ENCODE measurements at regions not wholly inside any gene's neighbourhood (a gene's known extent, or its start where the extent isn't known, plus 50 kb on each side); places are given as distances from the start of the nearest gene placed in this dataset.

DNA sequence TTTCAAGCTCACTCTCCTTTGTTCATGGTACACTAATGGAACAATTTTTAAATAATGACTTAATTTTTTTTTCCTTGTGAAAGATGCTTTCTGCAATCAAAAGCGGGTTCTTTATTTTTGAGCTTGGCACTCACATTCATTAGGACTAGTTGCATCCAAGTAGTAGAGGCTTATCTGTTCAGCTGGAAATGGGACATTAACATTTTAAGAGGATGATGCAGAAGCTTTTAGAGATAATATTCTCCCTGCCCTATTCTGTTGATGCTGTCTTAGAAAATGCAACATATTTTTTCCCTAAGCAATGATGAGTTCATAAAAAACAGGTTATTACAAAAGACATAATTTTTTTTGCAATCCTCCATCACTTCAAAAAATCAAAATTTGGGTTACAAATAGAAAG is 900.6 kb downstream of the NTRK3 start:
- H3K4me3 Mint-ChIP-seq: no peak overlapping the region
- peaks cover 2% of the 10 kb centered on the region for H3K27me3 Mint-ChIP-seq
- H3K27ac Mint-ChIP-seq: no peak overlapping the region
- H3K9me3 Mint-ChIP-seq: no peaks in the 10 kb centered on the region
- DNase-seq: no peak
- H3K4me1 Mint-ChIP-seq (ENCODE audit: low read depth): no peaks in the 10 kb centered on the region
- H3K36me3 Mint-ChIP-seq (ENCODE audit: low read depth): no peaks in the 10 kb centered on the region

DNA sequence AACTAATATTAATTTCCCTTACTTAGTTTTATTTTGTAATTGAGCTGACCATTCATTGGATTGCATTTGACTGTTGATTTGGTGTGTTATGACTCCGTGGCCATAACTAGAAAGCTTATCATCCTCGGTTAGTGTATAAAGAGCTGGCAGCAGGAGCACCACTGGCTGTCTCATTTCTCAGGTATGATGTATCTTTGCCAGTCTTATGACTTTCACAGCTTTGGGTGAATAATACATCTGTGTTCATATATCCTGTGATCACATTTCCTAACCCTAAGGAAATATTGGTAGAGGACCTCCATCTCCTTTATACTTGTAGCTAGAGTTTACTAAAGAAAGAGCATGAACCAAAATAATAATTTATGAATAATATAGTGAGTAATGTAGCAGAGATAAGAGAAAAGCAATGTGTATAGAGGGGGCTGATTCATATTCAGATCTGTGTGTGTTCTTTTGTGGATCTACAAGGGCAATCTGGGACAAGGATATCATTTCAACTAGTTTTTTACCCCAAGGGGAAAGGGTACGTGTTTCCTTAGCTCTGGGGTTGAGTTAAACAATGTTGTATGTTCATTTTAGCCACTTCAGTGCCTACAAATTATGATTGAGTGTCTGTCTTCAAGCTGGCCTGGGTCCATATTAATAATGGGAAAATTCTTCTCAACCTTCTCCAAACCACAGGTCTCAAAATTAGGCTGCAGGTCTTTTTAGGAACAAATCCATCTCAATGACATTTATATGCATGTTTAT is 901.7 kb downstream of the NTRK3 start:
- peaks cover 2% of the 10 kb centered on the region for H3K27me3 Mint-ChIP-seq
- DNase-seq: no peak
- no peaks in the 10 kb centered on the region for H3K9me3 Mint-ChIP-seq
- no peak overlapping the region for H3K27ac Mint-ChIP-seq
- H3K4me1 Mint-ChIP-seq (ENCODE audit: low read depth): no peaks in the 10 kb centered on the region
- no peak overlapping the region for H3K4me3 Mint-ChIP-seq
- no peaks in the 10 kb centered on the region for H3K36me3 Mint-ChIP-seq (ENCODE audit: low read depth)

DNA sequence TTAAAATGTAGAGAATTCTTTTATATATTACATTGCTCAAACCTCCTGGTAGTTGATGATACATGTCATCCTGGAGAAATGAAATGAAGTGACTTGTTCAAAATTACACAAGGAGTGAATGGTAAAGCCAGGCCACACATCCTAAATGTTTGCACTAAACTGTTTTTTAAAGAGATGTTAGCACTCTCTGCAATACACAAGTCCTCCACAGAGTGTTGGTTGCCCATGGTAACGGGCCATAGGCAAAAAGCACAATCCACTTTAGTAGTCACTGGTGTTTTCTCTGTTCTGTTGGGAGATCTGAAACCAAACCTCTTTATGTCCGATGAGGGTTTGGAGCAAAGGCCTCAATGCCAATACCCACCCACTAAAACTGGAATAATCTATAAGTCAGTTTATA is 907.4 kb downstream of the NTRK3 start:
- no peak overlapping the region for H3K4me3 Mint-ChIP-seq
- DNase-seq: no peak
- no peaks in the 10 kb centered on the region for H3K9me3 Mint-ChIP-seq
- H3K27me3 Mint-ChIP-seq: peaks cover 2% of the 10 kb centered on the region
- H3K36me3 Mint-ChIP-seq (ENCODE audit: low read depth): no peaks in the 10 kb centered on the region
- no peaks in the 10 kb centered on the region for H3K4me1 Mint-ChIP-seq (ENCODE audit: low read depth)
- no peak overlapping the region for H3K27ac Mint-ChIP-seq

DNA sequence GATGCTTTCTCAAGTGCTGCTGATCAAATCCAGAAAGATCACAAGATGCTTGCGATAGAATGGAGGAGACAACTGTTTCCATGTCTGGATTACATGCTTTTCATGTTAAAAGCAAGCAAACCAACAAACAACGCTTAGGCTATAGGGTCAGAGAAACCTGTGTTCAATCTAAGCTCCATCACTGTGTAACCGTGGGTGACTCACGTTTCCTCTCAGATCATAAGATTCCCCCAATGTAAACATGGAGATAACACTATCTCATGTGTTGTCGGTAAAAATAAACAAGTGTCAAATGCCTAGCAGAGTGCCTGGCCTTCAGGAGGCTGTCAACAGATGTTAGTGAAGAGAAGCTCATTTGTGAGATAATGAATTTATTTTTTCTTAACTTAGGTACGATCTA is 907.8 kb downstream of the NTRK3 start:
- H3K4me3 Mint-ChIP-seq: no peak overlapping the region
- no peaks in the 10 kb centered on the region for H3K36me3 Mint-ChIP-seq (ENCODE audit: low read depth)
- H3K27me3 Mint-ChIP-seq: peaks cover 2% of the 10 kb centered on the region
- H3K27ac Mint-ChIP-seq: no peak overlapping the region
- no peak for DNase-seq
- no peaks in the 10 kb centered on the region for H3K9me3 Mint-ChIP-seq
- H3K4me1 Mint-ChIP-seq (ENCODE audit: low read depth): no peaks in the 10 kb centered on the region

DNA sequence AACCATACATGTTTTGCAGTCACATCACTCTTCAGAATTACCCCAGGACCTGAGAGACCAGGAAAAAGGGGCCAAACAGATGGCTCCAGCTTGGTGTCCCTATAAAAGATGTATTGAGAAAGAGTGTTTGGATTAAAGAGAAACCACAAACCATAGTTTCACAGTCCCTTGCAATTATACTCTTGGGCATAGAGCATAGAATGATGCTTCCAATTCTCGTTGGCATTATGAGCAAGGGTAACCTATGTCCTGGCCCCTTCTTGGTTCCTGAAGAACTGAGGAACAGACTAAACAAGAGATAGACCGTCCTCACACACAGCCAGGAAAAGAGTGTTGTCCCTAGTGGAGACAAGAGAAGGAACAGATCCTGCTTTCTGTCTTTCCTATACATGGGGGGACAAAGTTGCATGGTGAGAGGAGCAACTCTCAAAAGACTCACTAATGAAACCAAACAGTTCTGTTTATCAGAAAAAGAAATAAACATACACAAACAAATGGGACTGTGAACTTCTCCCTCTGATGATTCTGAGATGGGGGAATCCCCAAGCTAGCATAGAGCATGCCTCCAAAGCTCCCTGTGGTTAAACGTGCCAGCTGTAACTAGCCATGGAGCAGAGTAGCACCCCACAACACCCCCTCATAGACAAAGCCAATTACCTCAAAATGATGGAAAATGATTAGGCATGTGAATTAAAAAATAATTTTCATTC is 908.6 kb downstream of the NTRK3 start:
- DNase-seq: no peak
- Mint-ChIP-seq H3K4me1 (ENCODE audit: low read depth) (no peaks in the 10 kb centered on the region), H3K27ac (no peak overlapping the region), H3K9me3 (no peaks in the 10 kb centered on the region), H3K27me3 (peaks cover 2% of the 10 kb centered on the region), H3K36me3 (ENCODE audit: low read depth) (no peaks in the 10 kb centered on the region), H3K4me3 (no peak overlapping the region)

DNA sequence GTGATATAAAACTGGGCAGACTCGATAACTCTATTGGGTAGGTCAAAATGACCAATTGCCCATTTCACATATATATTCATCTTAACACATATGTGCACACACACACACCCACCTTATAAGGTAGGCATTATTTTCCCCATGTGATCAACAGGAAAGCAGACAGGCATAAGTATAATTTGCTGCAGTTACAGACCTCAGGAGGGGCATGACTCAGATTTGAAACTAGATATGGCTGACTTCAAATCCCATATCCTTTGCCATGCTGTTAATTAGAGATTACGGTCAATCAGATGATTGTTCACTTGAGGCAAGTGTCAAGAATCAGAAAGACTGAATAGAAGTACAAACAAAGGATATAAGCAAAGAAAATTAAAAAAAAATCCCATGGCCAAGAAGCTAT is 910.6 kb downstream of the NTRK3 start:
- Mint-ChIP-seq H3K36me3 (ENCODE audit: low read depth) (no peaks in the 10 kb centered on the region), H3K9me3 (no peaks in the 10 kb centered on the region), H3K4me1 (ENCODE audit: low read depth) (no peaks in the 10 kb centered on the region), H3K27me3 (peaks cover 2% of the 10 kb centered on the region), H3K27ac (no peak overlapping the region), H3K4me3 (no peak overlapping the region)
- no peak for DNase-seq

DNA sequence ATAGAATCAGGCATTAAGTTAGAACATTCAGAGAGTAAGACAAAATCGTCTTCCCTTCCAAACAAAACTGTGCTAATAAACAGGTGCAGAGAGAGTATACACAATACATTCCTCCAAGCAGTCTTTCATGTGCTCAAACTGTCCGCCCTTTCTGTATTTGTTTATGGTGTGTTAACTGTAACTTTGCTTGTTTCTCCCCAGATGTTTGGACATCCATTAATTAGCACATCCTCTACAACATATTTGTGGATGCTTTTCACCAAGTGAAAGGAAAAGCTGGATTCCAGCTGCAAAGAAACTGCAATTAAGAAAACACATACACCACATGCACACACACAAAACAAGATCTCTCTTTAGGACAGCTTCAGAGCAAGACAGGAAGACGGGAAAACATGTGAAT is 912.6 kb downstream of the NTRK3 start:
- H3K27me3 Mint-ChIP-seq: peaks cover 2% of the 10 kb centered on the region
- H3K9me3 Mint-ChIP-seq: no peaks in the 10 kb centered on the region
- H3K36me3 Mint-ChIP-seq (ENCODE audit: low read depth): no peaks in the 10 kb centered on the region
- no peak overlapping the region for H3K27ac Mint-ChIP-seq
- no peak overlapping the region for H3K4me3 Mint-ChIP-seq
- H3K4me1 Mint-ChIP-seq (ENCODE audit: low read depth): no peaks in the 10 kb centered on the region
- DNase-seq: no peak

DNA sequence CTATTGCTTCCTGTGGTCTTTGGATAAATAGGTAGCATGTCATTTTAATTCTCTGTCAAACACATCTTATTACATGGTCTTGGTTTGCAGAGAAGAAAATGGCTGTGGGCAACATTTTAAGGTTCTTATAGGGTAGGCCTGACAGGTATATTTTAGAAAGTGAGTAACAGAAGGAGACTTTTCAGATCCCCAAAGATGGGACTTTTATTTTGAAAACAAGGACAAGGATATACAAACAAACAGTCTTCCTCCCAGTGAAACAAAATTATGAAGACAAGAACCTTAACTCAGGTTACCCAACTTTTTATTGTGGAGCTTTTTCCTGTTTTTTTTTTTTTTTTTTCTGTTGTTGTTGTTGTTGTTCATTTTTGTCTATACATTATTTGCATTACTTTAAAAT is 916.2 kb downstream of the NTRK3 start:
- H3K27me3 Mint-ChIP-seq: peaks cover 6% of the 10 kb centered on the region
- H3K27ac Mint-ChIP-seq: no peak overlapping the region

DNA sequence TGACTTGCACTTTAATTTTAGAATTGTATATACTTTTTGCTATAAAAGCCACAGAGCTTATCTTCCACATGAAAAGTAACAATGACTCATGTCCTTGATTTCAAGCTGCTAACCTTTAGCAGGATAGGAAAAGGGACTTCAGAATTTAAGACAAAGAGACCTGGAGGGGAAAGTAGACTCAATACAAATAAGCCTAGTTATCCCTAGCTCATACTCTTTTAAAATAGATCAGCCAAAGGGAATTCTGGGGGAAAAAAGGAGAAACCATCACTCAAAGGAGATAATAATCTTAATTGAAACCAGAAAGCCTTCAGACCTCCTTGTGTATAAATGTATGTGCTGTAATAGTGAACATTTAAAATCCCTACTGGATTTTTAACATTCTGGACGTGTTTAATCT is 930.3 kb downstream of the NTRK3 start:
- no peak overlapping the region for H3K27ac Mint-ChIP-seq
- no peaks in the 10 kb centered on the region for H3K9me3 Mint-ChIP-seq

More for the DNA sequence above, 916.2 kb downstream of the NTRK3 start:
- no peak for DNase-seq
- Mint-ChIP-seq H3K4me1 (ENCODE audit: low read depth) (no peaks in the 10 kb centered on the region), H3K9me3 (no peaks in the 10 kb centered on the region), H3K36me3 (ENCODE audit: low read depth) (no peaks in the 10 kb centered on the region), H3K4me3 (no peak overlapping the region)

DNA sequence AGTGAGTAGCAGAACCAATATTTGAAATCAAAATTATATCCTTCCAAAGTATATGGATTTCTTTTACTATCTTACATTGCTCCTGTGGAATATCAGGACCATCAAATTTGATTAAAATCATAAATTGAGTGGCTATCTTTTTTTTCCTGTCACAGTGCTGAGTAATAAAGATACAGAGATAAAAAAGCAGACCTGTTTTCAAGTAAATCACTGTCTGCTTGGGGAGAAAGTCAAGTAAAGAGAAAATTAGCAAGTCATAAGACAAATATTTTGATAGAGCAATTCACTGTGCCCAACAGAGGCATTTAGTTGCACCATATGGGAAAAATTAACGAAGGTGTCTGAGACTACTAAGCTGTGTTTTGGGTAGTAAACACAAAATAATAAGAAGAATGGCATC is 933.7 kb downstream of the NTRK3 start:
- DNase-seq: no peak

More for the DNA sequence above, 930.3 kb downstream of the NTRK3 start:
- Mint-ChIP-seq H3K4me1 (ENCODE audit: low read depth) (no peaks in the 10 kb centered on the region), H3K4me3 (no peak overlapping the region), H3K36me3 (ENCODE audit: low read depth) (no peaks in the 10 kb centered on the region), H3K27me3 (peaks cover 5% of the 10 kb centered on the region)
- no peak for DNase-seq

DNA sequence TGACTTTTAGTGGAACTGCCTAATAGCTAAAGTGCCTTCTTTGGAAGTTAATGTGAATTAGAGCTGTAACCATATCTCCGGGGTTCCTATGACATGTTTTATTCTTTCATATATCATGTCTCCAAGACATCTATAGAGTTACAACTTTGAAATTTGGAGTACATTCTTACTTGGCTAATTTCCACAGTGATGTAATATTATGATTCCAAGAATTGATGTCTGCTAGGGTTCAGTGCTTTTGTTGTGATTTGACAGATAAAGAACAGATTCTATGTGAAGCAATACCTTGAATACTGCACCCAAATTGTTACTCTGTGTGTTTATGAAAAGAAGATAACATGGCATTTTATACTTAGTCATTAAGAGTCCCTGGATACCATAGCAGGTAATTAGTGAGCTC is 934.3 kb downstream of the NTRK3 start:
- H3K4me1 Mint-ChIP-seq (ENCODE audit: low read depth): no peaks in the 10 kb centered on the region
- no peak overlapping the region for H3K27ac Mint-ChIP-seq
- DNase-seq: no peak
- peaks cover 11% of the 10 kb centered on the region for H3K27me3 Mint-ChIP-seq
- H3K4me3 Mint-ChIP-seq: no peak overlapping the region
- H3K36me3 Mint-ChIP-seq (ENCODE audit: low read depth): no peaks in the 10 kb centered on the region
- H3K9me3 Mint-ChIP-seq: no peaks in the 10 kb centered on the region

More for the DNA sequence above, 933.7 kb downstream of the NTRK3 start:
- Mint-ChIP-seq H3K27ac (no peak overlapping the region), H3K4me1 (ENCODE audit: low read depth) (no peaks in the 10 kb centered on the region), H3K9me3 (no peaks in the 10 kb centered on the region), H3K36me3 (ENCODE audit: low read depth) (no peaks in the 10 kb centered on the region), H3K27me3 (peaks cover 11% of the 10 kb centered on the region), H3K4me3 (no peak overlapping the region)

DNA sequence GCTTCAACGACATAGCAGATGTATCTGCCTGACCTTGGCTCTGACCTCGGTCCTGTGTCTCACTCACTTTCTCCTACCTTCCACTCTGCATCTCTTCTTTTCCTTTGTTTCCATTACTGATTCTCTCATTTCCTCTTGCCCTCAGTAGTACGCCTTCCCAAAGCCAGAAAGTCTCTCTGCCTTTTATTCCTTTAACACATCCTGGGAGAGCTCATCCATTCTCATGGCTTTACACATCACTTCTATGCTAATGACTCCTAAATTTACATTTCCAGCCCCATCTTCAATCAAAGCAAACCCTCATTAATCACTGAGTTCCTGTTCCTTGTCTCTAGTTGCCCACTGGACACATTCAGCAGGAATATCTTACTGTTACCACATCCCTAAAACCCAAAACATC is 938.6 kb downstream of the NTRK3 start:
- Mint-ChIP-seq H3K9me3 (no peaks in the 10 kb centered on the region), H3K4me1 (ENCODE audit: low read depth) (no peaks in the 10 kb centered on the region), H3K4me3 (no peak overlapping the region), H3K27ac (no peak overlapping the region), H3K27me3 (peaks cover 11% of the 10 kb centered on the region), H3K36me3 (ENCODE audit: low read depth) (no peaks in the 10 kb centered on the region)
- no peak for DNase-seq

DNA sequence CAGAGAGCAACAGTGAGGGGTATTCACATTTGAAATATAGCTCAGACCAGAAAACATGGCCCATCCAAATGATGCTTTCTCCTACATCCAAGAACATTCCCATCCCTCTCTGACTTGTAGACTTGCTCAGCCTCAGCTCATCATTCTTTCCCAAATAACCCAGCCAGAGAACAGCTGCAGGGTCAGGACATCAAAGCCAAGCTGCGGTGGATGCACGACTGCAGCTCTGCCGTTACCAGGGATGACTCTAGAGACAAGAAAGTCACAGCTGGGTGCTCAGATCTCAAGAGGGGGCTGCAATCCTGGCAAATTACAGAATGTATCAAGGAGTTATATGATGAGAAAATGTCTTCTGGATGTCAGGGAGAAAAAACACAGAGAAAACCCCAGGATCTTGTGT is 944.3 kb downstream of the NTRK3 start:
- DNase-seq: no peak
- Mint-ChIP-seq H3K4me3 (no peak overlapping the region), H3K4me1 (ENCODE audit: low read depth) (no peaks in the 10 kb centered on the region), H3K36me3 (ENCODE audit: low read depth) (no peaks in the 10 kb centered on the region), H3K27ac (no peak overlapping the region), H3K27me3 (no peaks in the 10 kb centered on the region), H3K9me3 (no peaks in the 10 kb centered on the region)

DNA sequence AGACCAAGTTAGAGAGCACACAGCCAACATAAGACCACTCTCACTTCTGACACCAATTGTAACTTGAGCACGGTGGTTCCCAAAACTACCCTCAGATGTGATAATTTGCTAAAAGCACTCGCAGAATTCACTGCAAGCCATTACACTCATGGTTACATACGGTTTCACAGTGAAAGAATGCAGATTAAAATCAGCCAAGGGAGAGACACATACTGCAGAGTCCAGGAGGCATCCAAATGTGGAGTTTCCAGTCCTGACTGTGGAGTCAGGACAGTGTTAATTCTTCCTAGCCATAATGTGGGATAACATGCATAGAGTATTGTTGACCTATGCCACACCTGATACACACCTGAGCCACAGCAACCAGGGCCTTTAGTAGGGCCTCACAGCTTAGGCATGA is 956.4 kb downstream of the NTRK3 start:
- no peaks in the 10 kb centered on the region for H3K9me3 Mint-ChIP-seq
- no peaks in the 10 kb centered on the region for H3K27me3 Mint-ChIP-seq
- no peak for DNase-seq
- no peak overlapping the region for H3K4me3 Mint-ChIP-seq
- no peaks in the 10 kb centered on the region for H3K4me1 Mint-ChIP-seq (ENCODE audit: low read depth)
- H3K27ac Mint-ChIP-seq: no peak overlapping the region
- H3K36me3 Mint-ChIP-seq (ENCODE audit: low read depth): no peaks in the 10 kb centered on the region

DNA sequence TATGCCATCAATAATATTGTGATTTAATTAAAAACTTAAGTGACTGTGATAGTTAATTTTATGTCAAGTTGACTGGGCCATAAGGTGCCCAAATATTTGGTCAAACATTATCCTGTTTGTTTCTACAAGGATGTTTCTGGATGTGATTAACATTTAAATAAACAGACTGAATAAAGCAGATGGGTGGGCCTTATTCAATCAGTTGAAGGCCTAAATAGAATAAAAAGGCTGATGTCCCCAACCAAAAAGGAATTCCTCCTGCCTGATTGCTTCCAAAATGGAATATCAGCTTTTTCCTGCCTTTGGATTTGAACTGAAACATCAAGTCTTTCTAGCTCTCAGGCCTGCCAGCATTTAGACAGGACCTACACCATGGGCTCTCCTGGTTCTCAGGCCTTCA is 961.7 kb downstream of the NTRK3 start:
- Mint-ChIP-seq H3K36me3 (ENCODE audit: low read depth) (no peaks in the 10 kb centered on the region), H3K27ac (no peak overlapping the region), H3K27me3 (peaks cover 5% of the 10 kb centered on the region), H3K4me3 (no peak overlapping the region), H3K4me1 (ENCODE audit: low read depth) (no peaks in the 10 kb centered on the region), H3K9me3 (no peaks in the 10 kb centered on the region)
- no peak for DNase-seq
